Lower leg skin (tissue), 4 donors: ENCODE measurements at regions not wholly inside any gene's neighbourhood (a gene's known extent, or its start where the extent isn't known, plus 50 kb on each side); places are given as distances from the start of the nearest gene placed in this dataset.

ENCODE experiments used
- DNase-seq, 2 donors: peaks; one replicate each; pipeline ENCODE4 v3.0.0-alpha.2; 2019; ENCODE audit warnings: low spot score in 2 of 2
- H3K4me3 ChIP-seq: fragments of 200-600 bp; sonication (generic); 2 replicates; pipeline ENCODE4 v1.5.1; 2017; ENCODE audit warnings: mild to moderate bottlenecking, low read depth; ENCODE audit not compliant: poor library complexity, severe bottlenecking
- CTCF ChIP-seq, 3 donors: fragments of 450-650 bp; IDR thresholded peaks; one replicate each; pipeline ENCODE4 v1.5.1; 2016; ENCODE audit warnings: antibody characterized with exemption in 3 of 3, mild to moderate bottlenecking in 3 of 3, moderate library complexity in 2 of 3
- POLR2A ChIP-seq, 2 donors: fragments of 450-650 bp; IDR thresholded peaks; one replicate each; pipeline ENCODE4 v1.6.1; 2016 to 2017; ENCODE audit warnings: antibody characterized with exemption in 2 of 2, mild to moderate bottlenecking in 1 of 2, moderate library complexity in 1 of 2
- WGBS, 2 donors: methylation state at CpG; one replicate each; pipeline ENCODE4 v1.1.5; 2018; 5-methylcytosine and 5-hydroxymethylcytosine counted together
- intact Hi-C: fragments of 100-400 bp; cut with DNase I; formaldehyde crosslinking; loops from one replicate; pipeline ENCODE4 v1.15.0; 2023; ENCODE audit warnings: low total_unique reads

DNA sequence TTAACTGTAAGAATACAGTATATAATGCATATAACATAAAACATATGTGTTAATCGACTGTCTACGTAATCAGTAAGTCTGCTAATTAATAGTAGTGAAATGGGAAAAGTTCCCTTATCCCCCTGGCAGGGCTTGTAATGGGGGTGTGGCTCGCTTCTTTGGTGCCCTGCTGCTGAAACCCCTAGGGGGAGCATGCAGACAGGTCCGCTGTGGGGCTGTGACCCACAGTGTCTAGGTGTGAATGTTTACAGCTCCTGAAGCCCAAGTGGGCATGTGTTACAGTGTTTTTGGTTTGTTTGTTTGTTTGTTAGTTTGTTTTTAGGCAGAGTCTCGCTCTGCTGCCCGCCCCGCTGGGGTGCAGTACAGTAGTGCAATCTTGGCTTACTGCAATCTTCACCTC, 495.7 kb downstream of the SHISA9 start:
- no peak overlapping the region for H3K4me3 ChIP-seq
- intact Hi-C loops = no loop called here
- DNase-seq = no peak
- WGBS, 2 donors = 87 to 90% methylated on average over 7 of the region's 7 CpGs
- TF ChIP-seq POLR2A (IDR thresholded peaks at IDR 0.05) = no peak
- no peak for TF ChIP-seq CTCF (IDR thresholded peaks at IDR 0.05)

DNA sequence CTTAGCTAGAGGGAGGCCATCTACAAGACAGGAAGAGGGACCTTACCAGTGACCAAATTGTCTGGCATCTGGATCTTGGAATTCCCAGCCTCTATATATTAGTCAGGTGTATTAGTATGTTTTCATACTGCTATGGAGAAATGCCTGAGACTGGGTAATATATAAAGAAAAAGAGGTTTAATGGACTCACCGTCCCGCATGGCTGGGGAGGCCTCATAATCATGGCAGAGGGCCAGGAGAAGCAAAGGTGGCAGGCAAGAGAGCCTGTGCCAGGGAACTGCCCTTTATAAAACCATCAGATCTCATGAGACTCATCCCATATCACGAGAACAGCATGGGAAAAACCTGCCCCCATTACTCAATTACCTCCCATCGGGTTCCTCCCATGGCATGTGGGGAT, 500.2 kb downstream of the SHISA9 start:
- H3K4me3 ChIP-seq = no peak overlapping the region
- no peak for DNase-seq
- TF ChIP-seq CTCF (IDR thresholded peaks at IDR 0.05) (no peak), POLR2A (IDR thresholded peaks at IDR 0.05) (no peak)
- intact Hi-C loops = loop anchor here (10.0 kb wide), 1 partner anchor 53 kb away; no protein-coding TSS in a partner anchor
- WGBS, 2 donors = 75 to 86% methylated on average over 4 of the region's 4 CpGs

- no peak overlapping the region for H3K4me3 ChIP-seq
- WGBS, 2 donors = 85 to 89% methylated on average over 12 of the region's 12 CpGs
- no peak for DNase-seq
- intact Hi-C loops = loop anchor here (10.0 kb wide), 1 partner anchor 52 kb away; no protein-coding TSS in a partner anchor
- TF ChIP-seq CTCF (IDR thresholded peaks at IDR 0.05) = no peak
Observed at GRCh38 chr16:13402601-13403000, 501.2 kb downstream of the SHISA9 start.

DNA sequence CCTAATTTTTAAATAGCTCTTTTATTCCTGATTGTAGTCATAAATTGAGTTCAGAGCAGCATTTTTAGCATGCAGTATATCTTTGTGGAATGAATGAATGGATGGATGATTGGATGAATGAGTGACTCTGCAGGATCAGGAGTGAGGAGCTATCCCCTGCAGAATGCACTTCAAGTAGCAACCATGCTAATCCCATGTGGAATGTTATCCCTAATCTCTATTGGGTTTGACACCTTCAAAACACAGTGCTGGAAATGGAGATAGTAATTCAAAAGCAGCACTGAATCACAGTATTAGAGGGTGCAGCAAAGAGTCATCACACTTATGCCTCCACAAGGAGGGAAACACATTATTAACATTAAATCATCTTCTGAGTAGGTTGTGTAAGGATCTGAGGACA, 501.9 kb downstream of the SHISA9 start:
- intact Hi-C loops = loop anchor here (10.0 kb wide), 1 partner anchor 51 kb away; no protein-coding TSS in a partner anchor
- no peak for DNase-seq
- no peak for TF ChIP-seq CTCF (IDR thresholded peaks at IDR 0.05)
- no peak for TF ChIP-seq POLR2A (IDR thresholded peaks at IDR 0.05)
- H3K4me3 ChIP-seq = no peak overlapping the region

DNA sequence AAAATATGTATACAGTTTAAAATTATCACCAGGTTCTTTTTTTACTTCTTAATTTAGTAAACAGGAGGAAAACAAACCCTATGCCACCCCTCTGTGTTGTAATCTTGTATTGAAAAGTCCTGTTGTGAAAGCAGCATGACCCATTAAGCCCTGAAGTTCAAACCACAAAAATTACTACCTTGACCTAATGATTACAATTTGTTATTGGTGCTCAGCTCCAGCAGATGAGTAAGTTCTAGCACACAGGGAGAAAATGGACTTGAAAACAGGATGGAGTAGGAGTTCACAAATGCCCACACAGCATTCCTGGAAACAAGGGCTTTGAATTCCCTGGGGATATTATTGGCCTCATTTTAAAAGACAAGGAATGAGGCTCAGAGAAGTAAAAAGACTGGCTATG, 505.8 kb upstream of the ERCC4 start:
- no peak for DNase-seq
- H3K4me3 ChIP-seq = no peak overlapping the region
- intact Hi-C loops = no loop called here
- no peak for TF ChIP-seq POLR2A (IDR thresholded peaks at IDR 0.05)
- no peak for TF ChIP-seq CTCF (IDR thresholded peaks at IDR 0.05)

DNA sequence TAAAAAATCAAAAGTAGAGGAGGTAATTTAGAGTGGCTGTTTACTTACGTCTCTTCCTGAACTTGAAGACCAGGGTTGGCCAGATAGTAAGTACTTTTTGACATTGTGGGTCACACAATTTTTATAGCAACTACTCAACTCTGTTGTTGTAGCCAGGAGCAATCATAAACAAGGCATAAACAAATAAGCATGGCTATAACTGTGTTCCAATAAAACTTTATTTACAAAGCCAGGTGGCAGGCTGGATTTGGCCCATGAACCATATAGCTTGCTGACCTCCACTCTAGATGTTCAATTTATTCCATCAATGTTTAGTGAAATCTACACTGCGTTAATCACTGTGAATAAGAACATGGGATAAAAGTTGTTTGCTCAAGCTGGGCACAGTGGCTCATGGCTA, 500.4 kb upstream of the ERCC4 start:
- intact Hi-C loops = no loop called here
- no peak for DNase-seq
- TF ChIP-seq POLR2A (IDR thresholded peaks at IDR 0.05) = no peak
- TF ChIP-seq CTCF (IDR thresholded peaks at IDR 0.05) = no peak
- no peak overlapping the region for H3K4me3 ChIP-seq
- WGBS, 2 donors = 91 to 93% methylated on average over 2 of the region's 2 CpGs
